Endothelial cell of umbilical vein (primary cell): ENCODE measurements at regions not wholly inside any gene's neighbourhood (a gene's known extent, or its start where the extent isn't known, plus 50 kb on each side); places are given as distances from the start of the nearest gene placed in this dataset.

Experiments used
- BruUV-seq: library from RNA; stranded (reverse); fragments of 400-500 nt; replicated peaks from 2 replicates; lab custom pipeline; 2021; lab: Mats Ljungman, UMichigan
- CTCF ChIA-PET: fragments of 300-600, 350-600 bp; sonication (Branson Sonifier 250); formaldehyde crosslinking; loops from one replicate; lab custom pipeline; 2021; ENCODE audit warnings: antibody characterized with exemption, inconsistent platforms; lab: Charles Lee
- POLR2A ChIA-PET: fragments of 300-600, 350-600 bp; sonication (Branson Sonifier 250); formaldehyde crosslinking; loops from one replicate; lab custom pipeline; 2021; ENCODE audit warnings: antibody characterized with exemption, inconsistent platforms; lab: Charles Lee
- DNase-seq: peaks from one replicate; pipeline ENCODE4 v3.0.0-alpha.2; 2011; ENCODE audit warnings: low read depth, low spot score
- FAIRE-seq: peaks from 2 replicates; lab custom pipeline; 2011; peaks lifted over from hg19 to GRCh38; lab: Jason Lieb, UNC
- H2AFZ ChIP-seq: 2 replicates; pipeline ENCODE4 v1.6.0; 2012; ENCODE audit warnings: low read depth, low read length, control low read depth, inconsistent platforms
- H3K27ac ChIP-seq: 2 replicates; pipeline ENCODE4 v1.5.1; 2011; ENCODE audit warnings: low read depth, mild to moderate bottlenecking, control low read depth, low read length, moderate library complexity; ENCODE audit not compliant: insufficient read depth
- H3K27me3 ChIP-seq, 2 experiments: 2 replicates each; pipeline versions ENCODE4 v1.6.0 to v1.6.1; 2011; ENCODE audit warnings: low read length in 2 of 2, mixed read lengths in 1 of 2; ENCODE audit not compliant: control insufficient read depth in 2 of 2, insufficient read depth in 2 of 2
- H3K36me3 ChIP-seq, 2 experiments: 2 replicates in 1 of 2; 3 replicates in 1 of 2; pipeline ENCODE4 v1.5.1; 2011; ENCODE audit warnings: low read length in 2 of 2, mild to moderate bottlenecking in 1 of 2, moderate library complexity in 1 of 2; ENCODE audit not compliant: control insufficient read depth in 2 of 2, insufficient read depth in 2 of 2; ENCODE audit errors: extremely low read depth in 1 of 2
- H3K4me1 ChIP-seq: 3 replicates; pipeline ENCODE4 v1.5.1; 2011; ENCODE audit warnings: mild to moderate bottlenecking, low read length; ENCODE audit not compliant: control insufficient read depth, insufficient read depth; ENCODE audit errors: extremely low read depth
- H3K4me2 ChIP-seq: 2 replicates; pipeline ENCODE4 v1.6.1; 2011; ENCODE audit warnings: low read length, control low read depth, mixed read lengths; ENCODE audit not compliant: insufficient read depth
- H3K4me3 ChIP-seq, 3 experiments: fragments of 200-600 bp in 1 of 3; sonication (generic), shearing (Covaris generic) in 1 of 3; replicated peaks in 1 of 3; 2 replicates each; pipeline ENCODE4 v1.5.1; 2011 to 2016; ENCODE audit warnings: control low read depth in 3 of 3, low read length in 3 of 3, mild to moderate bottlenecking in 2 of 3, inconsistent platforms in 1 of 3, low read depth in 1 of 3, moderate library complexity in 1 of 3; ENCODE audit not compliant: insufficient read depth in 1 of 3
- H3K79me2 ChIP-seq: 2 replicates; pipeline ENCODE4 v1.6.0; 2012; ENCODE audit warnings: low read length, inconsistent platforms; ENCODE audit not compliant: control insufficient read depth, insufficient read depth
- H3K9ac ChIP-seq: replicated peaks from 2 replicates; pipeline ENCODE3; 2011; ENCODE audit warnings: low read length, control low read depth; ENCODE audit not compliant: insufficient read depth; ENCODE audit errors: extremely low read depth
- H3K9me1 ChIP-seq: replicated peaks from 3 replicates; pipeline ENCODE4 v1.6.0; 2011; ENCODE audit warnings: mild to moderate bottlenecking, low read length; ENCODE audit not compliant: control insufficient read depth, insufficient read depth; ENCODE audit errors: extremely low read depth
- H3K9me3 ChIP-seq: replicated peaks from 2 replicates; pipeline ENCODE4 v1.5.1; 2012; ENCODE audit warnings: low read length, inconsistent platforms; ENCODE audit not compliant: control insufficient read depth, insufficient read depth
- H4K20me1 ChIP-seq: replicated peaks from 2 replicates; pipeline ENCODE3; 2011; ENCODE audit warnings: mild to moderate bottlenecking, low read length; ENCODE audit not compliant: control insufficient read depth, insufficient read depth; ENCODE audit errors: extremely low read depth
- CTCF ChIP-seq, 2 donors: IDR thresholded peaks; 1 replicate in 1 of 2; 2 replicates in 1 of 2; pipeline ENCODE4 v1.5.1; 2011; ENCODE audit warnings: low read length in 2 of 2, mild to moderate bottlenecking in 2 of 2, moderate library complexity in 2 of 2, control low read depth in 1 of 2, inconsistent platforms in 1 of 2, low read depth in 1 of 2; ENCODE audit not compliant: insufficient read depth in 1 of 2; ENCODE audit errors: extremely low read depth in 1 of 2
- EZH2 ChIP-seq: IDR thresholded peaks from 2 replicates; pipeline ENCODE4 v1.6.1; 2012; ENCODE audit warnings: borderline replicate concordance, low read depth, mild to moderate bottlenecking, moderate library complexity, low read length, inconsistent platforms; ENCODE audit not compliant: severe bottlenecking
- FOS ChIP-seq: IDR thresholded peaks from 2 replicates; pipeline ENCODE4 v1.6.1; 2011; ENCODE audit warnings: mild to moderate bottlenecking, low read length, moderate library complexity, borderline replicate concordance; ENCODE audit not compliant: insufficient read depth
- GATA2 ChIP-seq: IDR thresholded peaks from 2 replicates; pipeline ENCODE4 v1.7.0; 2011; ENCODE audit warnings: low read depth, mild to moderate bottlenecking, moderate library complexity, mixed read lengths, low read length; ENCODE audit not compliant: insufficient read length, insufficient read depth
- JUN ChIP-seq: IDR thresholded peaks from 2 replicates; pipeline ENCODE4 v1.6.1; 2011; ENCODE audit warnings: borderline replicate concordance, low read depth; ENCODE audit not compliant: insufficient read length, insufficient read depth
- MAX ChIP-seq: IDR thresholded peaks from 2 replicates; pipeline ENCODE4 v1.6.1; 2011; ENCODE audit not compliant: insufficient read depth, insufficient read length
- MYC ChIP-seq: IDR thresholded peaks from one replicate; pipeline ENCODE4 v1.6.1; 2011; ENCODE audit warnings: mild to moderate bottlenecking, low read depth, low read length
- POLR2A ChIP-seq: IDR thresholded peaks from 2 replicates; pipeline ENCODE4 v1.6.1; 2012; ENCODE audit warnings: low read depth, mild to moderate bottlenecking, control low read depth, low read length
- POLR2AphosphoS5 ChIP-seq: IDR thresholded peaks from 2 replicates; pipeline ENCODE4 v1.6.1; 2012; ENCODE audit warnings: low read depth, mild to moderate bottlenecking, control low read depth, low read length, moderate library complexity; ENCODE audit not compliant: insufficient read depth
- dilution Hi-C: fragments of 300-500 bp; cut with MboI; formaldehyde crosslinking; loops from one replicate; pipeline ENCODE4 v1.15.0; 2019; ENCODE audit warnings: low sequenced_read_pairs; ENCODE audit not compliant: extremely low pct_ligation_motif_present
- intact Hi-C: fragments of 100-400 bp; cut with micrococcal nuclease; formaldehyde crosslinking; loops from one replicate; pipeline ENCODE4 v1.10.0; 2022

GRCh38 chr5:144798595-144798994, 627.9 kb downstream of the KCTD16 start:
- POLR2A ChIA-PET: no interaction called here
- intact Hi-C loops: no loop called here

More at GRCh38 chr5:144798595-144798994, 627.9 kb downstream of the KCTD16 start:
- TF ChIP-seq MAX (no peak), GATA2 (no peak), MYC (no peak), POLR2A (no peak), EZH2 (no peak), CTCF (IDR thresholded peaks at IDR 0.05; ENCODE audit: extremely low read depth in 1 of 2, insufficient read depth in 1 of 2, low read depth in 1 of 2, low read length in 2 of 2) (no peak), POLR2AphosphoS5 (no peak), JUN (no peak), FOS (no peak)
- Histone ChIP-seq H3K4me2 (no peak overlapping the region), H3K9ac (no peak overlapping the region), H2AFZ (no peak overlapping the region), H3K9me1 (no peaks in the 10 kb centered on the region), H3K36me3 (no peaks in the 10 kb centered on the region), H3K4me3 (no peak overlapping the region), H4K20me1 (no peaks in the 10 kb centered on the region), H3K9me3 (no peaks in the 10 kb centered on the region), H3K27ac (no peak overlapping the region), H3K4me1 (no peaks in the 10 kb centered on the region), H3K27me3 (no peaks in the 10 kb centered on the region), H3K79me2 (no peaks in the 10 kb centered on the region)
- CTCF ChIA-PET: no interaction called here
- DNase-seq: no peak
- dilution Hi-C loops: no loop called here
- no TSS peak for BruUV-seq
- FAIRE-seq: no peak
